ENCODE measurements at regions not wholly inside any gene's neighbourhood (a gene's known extent, or its start where the extent isn't known, plus 50 kb on each side); places are given as distances from the start of the nearest gene placed in this dataset.

GRCh38 chr7:109473172-109473571, 903.5 kb downstream of the DNAJB9 start:
- 0% methylated on average over 1 of the region's 1 CpG for whole genome bisulfite sequencing (ENCODE audit: insufficient coverage, insufficient replicate concordance, low lambda C conversion rate, missing lambda C conversion rate)

More at GRCh38 chr7:109473172-109473571, 903.5 kb downstream of the DNAJB9 start:
- RAD21 ChIA-PET (ENCODE audit: unreplicated experiment): no interaction called here
- intact Hi-C loops (cut with micrococcal nuclease; ENCODE audit: unreplicated experiment) (no loop called here), in situ Hi-C loops (cut with MboI) (no loop called here)
- H4K20me1 ChIP-seq (ENCODE audit: control insufficient read depth, insufficient read depth): no peaks in the 10 kb centered on the region
- H3K27me3 ChIP-seq (replicated peaks in 1 of 2; ENCODE audit: control insufficient read depth in 2 of 2, insufficient read depth in 2 of 2, low read length in 1 of 2): no peaks in the 10 kb centered on the region
- CTCF ChIA-PET: no interaction called here
- TF ChIP-seq MAX (IDR thresholded peaks at IDR 0.05; ENCODE audit: low read depth, low read length): no peak
- TF ChIP-seq, protein P1, sequence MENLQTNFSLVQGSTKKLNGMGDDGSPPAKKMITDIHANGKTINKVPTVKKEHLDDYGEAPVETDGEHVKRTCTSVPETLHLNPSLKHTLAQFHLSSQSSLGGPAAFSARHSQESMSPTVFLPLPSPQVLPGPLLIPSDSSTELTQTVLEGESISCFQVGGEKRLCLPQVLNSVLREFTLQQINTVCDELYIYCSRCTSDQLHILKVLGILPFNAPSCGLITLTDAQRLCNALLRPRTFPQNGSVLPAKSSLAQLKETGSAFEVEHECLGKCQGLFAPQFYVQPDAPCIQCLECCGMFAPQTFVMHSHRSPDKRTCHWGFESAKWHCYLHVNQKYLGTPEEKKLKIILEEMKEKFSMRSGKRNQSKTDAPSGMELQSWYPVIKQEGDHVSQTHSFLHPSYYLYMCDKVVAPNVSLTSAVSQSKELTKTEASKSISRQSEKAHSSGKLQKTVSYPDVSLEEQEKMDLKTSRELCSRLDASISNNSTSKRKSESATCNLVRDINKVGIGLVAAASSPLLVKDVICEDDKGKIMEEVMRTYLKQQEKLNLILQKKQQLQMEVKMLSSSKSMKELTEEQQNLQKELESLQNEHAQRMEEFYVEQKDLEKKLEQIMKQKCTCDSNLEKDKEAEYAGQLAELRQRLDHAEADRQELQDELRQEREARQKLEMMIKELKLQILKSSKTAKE (IDR thresholded peaks at IDR 0.05; ENCODE audit: low read depth, poor library complexity, severe bottlenecking): no peak
- TF ChIP-seq, protein P2, sequence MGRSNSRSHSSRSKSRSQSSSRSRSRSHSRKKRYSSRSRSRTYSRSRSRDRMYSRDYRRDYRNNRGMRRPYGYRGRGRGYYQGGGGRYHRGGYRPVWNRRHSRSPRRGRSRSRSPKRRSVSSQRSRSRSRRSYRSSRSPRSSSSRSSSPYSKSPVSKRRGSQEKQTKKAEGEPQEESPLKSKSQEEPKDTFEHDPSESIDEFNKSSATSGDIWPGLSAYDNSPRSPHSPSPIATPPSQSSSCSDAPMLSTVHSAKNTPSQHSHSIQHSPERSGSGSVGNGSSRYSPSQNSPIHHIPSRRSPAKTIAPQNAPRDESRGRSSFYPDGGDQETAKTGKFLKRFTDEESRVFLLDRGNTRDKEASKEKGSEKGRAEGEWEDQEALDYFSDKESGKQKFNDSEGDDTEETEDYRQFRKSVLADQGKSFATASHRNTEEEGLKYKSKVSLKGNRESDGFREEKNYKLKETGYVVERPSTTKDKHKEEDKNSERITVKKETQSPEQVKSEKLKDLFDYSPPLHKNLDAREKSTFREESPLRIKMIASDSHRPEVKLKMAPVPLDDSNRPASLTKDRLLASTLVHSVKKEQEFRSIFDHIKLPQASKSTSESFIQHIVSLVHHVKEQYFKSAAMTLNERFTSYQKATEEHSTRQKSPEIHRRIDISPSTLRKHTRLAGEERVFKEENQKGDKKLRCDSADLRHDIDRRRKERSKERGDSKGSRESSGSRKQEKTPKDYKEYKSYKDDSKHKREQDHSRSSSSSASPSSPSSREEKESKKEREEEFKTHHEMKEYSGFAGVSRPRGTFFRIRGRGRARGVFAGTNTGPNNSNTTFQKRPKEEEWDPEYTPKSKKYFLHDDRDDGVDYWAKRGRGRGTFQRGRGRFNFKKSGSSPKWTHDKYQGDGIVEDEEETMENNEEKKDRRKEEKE (IDR thresholded peaks at IDR 0.05): no peak
- TF ChIP-seq, protein P3, sequence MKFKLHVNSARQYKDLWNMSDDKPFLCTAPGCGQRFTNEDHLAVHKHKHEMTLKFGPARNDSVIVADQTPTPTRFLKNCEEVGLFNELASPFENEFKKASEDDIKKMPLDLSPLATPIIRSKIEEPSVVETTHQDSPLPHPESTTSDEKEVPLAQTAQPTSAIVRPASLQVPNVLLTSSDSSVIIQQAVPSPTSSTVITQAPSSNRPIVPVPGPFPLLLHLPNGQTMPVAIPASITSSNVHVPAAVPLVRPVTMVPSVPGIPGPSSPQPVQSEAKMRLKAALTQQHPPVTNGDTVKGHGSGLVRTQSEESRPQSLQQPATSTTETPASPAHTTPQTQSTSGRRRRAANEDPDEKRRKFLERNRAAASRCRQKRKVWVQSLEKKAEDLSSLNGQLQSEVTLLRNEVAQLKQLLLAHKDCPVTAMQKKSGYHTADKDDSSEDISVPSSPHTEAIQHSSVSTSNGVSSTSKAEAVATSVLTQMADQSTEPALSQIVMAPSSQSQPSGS (IDR thresholded peaks at IDR 0.05; ENCODE audit: low read length): no peak
- no peak overlapping the region for H2AFZ ChIP-seq (ENCODE audit: control insufficient read depth, low read depth, low read length)
- SMC1A ChIA-PET (ENCODE audit: uncharacterized antibody, unreplicated experiment): no interaction called here
- H3K9me3 ChIP-seq (replicated peaks; ENCODE audit: control insufficient read depth, insufficient read depth, low read length): no peaks in the 10 kb centered on the region
- BruUV-seq (replicated peaks): no TSS peak
- DNase-seq (ENCODE audit: low read depth, low spot score) (no peak), ATAC-seq (no peak), FAIRE-seq (no peak)
- no peak overlapping the region for H3K9ac ChIP-seq (ENCODE audit: control insufficient read depth, insufficient read depth, low read length)
- no peaks in the 10 kb centered on the region for H3K36me3 ChIP-seq (ENCODE audit: control insufficient read depth in 2 of 2, insufficient read depth in 2 of 2, low read length in 1 of 2)
- POLR2A ChIA-PET: no interaction called here
- H3K4me1 ChIP-seq (ENCODE audit: control insufficient read depth, insufficient read depth, low read length): no peaks in the 10 kb centered on the region
- no peak overlapping the region for H3K4me2 ChIP-seq (ENCODE audit: control insufficient read depth, insufficient read depth)
- no peak overlapping the region for H3K27ac ChIP-seq (ENCODE audit: control insufficient read depth, insufficient read depth)
- H3K4me3 ChIP-seq: no peak overlapping the region
- no peaks in the 10 kb centered on the region for H3K79me2 ChIP-seq (ENCODE audit: control insufficient read depth, insufficient read depth, low read length)
